Tibial nerve (tissue), 4 donors: ENCODE measurements at regions not wholly inside any gene's neighbourhood (a gene's known extent, or its start where the extent isn't known, plus 50 kb on each side); places are given as distances from the start of the nearest gene placed in this dataset.

Experiments
- DNase-seq, 2 donors: peaks; one replicate each; pipeline ENCODE4 v3.0.0-alpha.2; 2019; ENCODE audit warnings: low spot score in 2 of 2
- H3K27ac ChIP-seq, 4 donors: fragments of 200-600 bp; sonication (generic) in 3 of 4; one replicate each; pipeline ENCODE4 v1.5.1; 2017 to 2019; ENCODE audit warnings: mild to moderate bottlenecking in 1 of 4
- H3K27me3 ChIP-seq, 2 donors: fragments of 200-600 bp; sonication (generic) in 1 of 2; one replicate each; pipeline versions ENCODE4 v1.5.1 to v1.6.0; 2017 to 2019
- H3K36me3 ChIP-seq, 3 donors: fragments of 200-600 bp; sonication (generic); one replicate each; pipeline ENCODE4 v1.5.1; 2018 to 2019
- H3K4me1 ChIP-seq, 4 donors: fragments of 200-600 bp; sonication (generic) in 3 of 4; one replicate each; pipeline ENCODE4 v1.5.1; 2017 to 2019
- H3K4me3 ChIP-seq, 4 donors: fragments of 200-600 bp; sonication (generic) in 3 of 4; one replicate each; pipeline ENCODE4 v1.5.1; 2017 to 2019; ENCODE audit warnings: mild to moderate bottlenecking in 1 of 4, moderate library complexity in 1 of 4
- H3K9me3 ChIP-seq, 4 donors: fragments of 200-600 bp; sonication (generic) in 3 of 4; one replicate each; pipeline ENCODE4 v1.5.1; 2017 to 2019
- CTCF ChIP-seq, 5 experiments: fragments of 200-600 bp in 3 of 5; fragments of 450-650 bp in 2 of 5; sonication (generic) in 3 of 5; IDR thresholded peaks; one replicate each; pipeline ENCODE4 v1.5.1; 2016 to 2019; ENCODE audit warnings: antibody characterized with exemption in 5 of 5, mild to moderate bottlenecking in 3 of 5, moderate library complexity in 2 of 5
- EP300 ChIP-seq, 2 donors: sonication (generic); formaldehyde crosslinking; IDR thresholded peaks; one replicate each; pipeline ENCODE4 v1.6.1; 2017; ENCODE audit warnings: antibody characterized with exemption in 2 of 2, mild to moderate bottlenecking in 1 of 2
- POLR2A ChIP-seq, 2 donors: fragments of 450-650 bp; IDR thresholded peaks; one replicate each; pipeline ENCODE4 v1.6.1; 2017; ENCODE audit warnings: antibody characterized with exemption in 2 of 2, mild to moderate bottlenecking in 2 of 2, moderate library complexity in 2 of 2
- WGBS, 2 donors: methylation state at CpG; one replicate each; pipeline ENCODE4 v1.1.5; 2018; 5-methylcytosine and 5-hydroxymethylcytosine counted together

GRCh38 chr10:123563994-123564393, 102.2 kb upstream of the GPR26 start:
- no peak for DNase-seq
- no peak overlapping the region for H3K27ac ChIP-seq
- TF ChIP-seq CTCF (IDR thresholded peaks at IDR 0.05) (no peak), POLR2A (IDR thresholded peaks at IDR 0.05) (no peak), EP300 (IDR thresholded peaks at IDR 0.05) (no peak)

GRCh38 chr10:123564631-123565030, 101.5 kb upstream of the GPR26 start:
- no peaks in the 10 kb centered on the region for H3K9me3 ChIP-seq
- H3K36me3 ChIP-seq: no peaks in the 10 kb centered on the region
- no peak for DNase-seq
- H3K27ac ChIP-seq: no peak overlapping the region
- no peak overlapping the region for H3K4me3 ChIP-seq
- WGBS, 2 donors: 85 to 88% methylated on average over 4 of the region's 4 CpGs
- peaks cover 0 to 7% of the 10 kb centered on the region in 2 donors for H3K27me3 ChIP-seq
- no peak for TF ChIP-seq CTCF (IDR thresholded peaks at IDR 0.05)
- TF ChIP-seq EP300 (IDR thresholded peaks at IDR 0.05): no peak
- TF ChIP-seq POLR2A (IDR thresholded peaks at IDR 0.05): no peak
- no peaks in the 10 kb centered on the region for H3K4me1 ChIP-seq

More at GRCh38 chr10:123563994-123564393, 102.2 kb upstream of the GPR26 start:
- H3K36me3 ChIP-seq: no peaks in the 10 kb centered on the region
- peaks cover 0 to 7% of the 10 kb centered on the region in 2 donors for H3K27me3 ChIP-seq
- H3K9me3 ChIP-seq: no peaks in the 10 kb centered on the region
- H3K4me3 ChIP-seq: no peak overlapping the region
- 75 to 79% methylated on average over 5 of the region's 5 CpGs for WGBS, 2 donors
- peaks cover 0 to 4% (median 1%) of the 10 kb centered on the region in 4 donors for H3K4me1 ChIP-seq

GRCh38 chr10:123565691-123566660, 100.2 kb upstream of the GPR26 start:
- peaks cover 0 to 7% of the 10 kb centered on the region in 2 donors for H3K27me3 ChIP-seq
- no peak for DNase-seq
- 82 to 93% methylated on average over 14 of the region's 14 CpGs for WGBS, 2 donors

GRCh38 chr10:123567984-123568739, 98.0 kb upstream of the GPR26 start:
- no peak for DNase-seq
- H3K4me1 ChIP-seq: no peaks in the 10 kb centered on the region
- H3K9me3 ChIP-seq: no peaks in the 10 kb centered on the region
- peaks cover 0 to 23% of the 10 kb centered on the region in 2 donors for H3K27me3 ChIP-seq
- 86 to 87% methylated on average over 20 to 21 of the region's 21 CpGs for WGBS, 2 donors
- H3K27ac ChIP-seq: no peak overlapping the region
- TF ChIP-seq EP300 (IDR thresholded peaks at IDR 0.05) (no peak), CTCF (IDR thresholded peaks at IDR 0.05) (no peak), POLR2A (IDR thresholded peaks at IDR 0.05) (no peak)
- no peaks in the 10 kb centered on the region for H3K36me3 ChIP-seq
- H3K4me3 ChIP-seq: no peak overlapping the region

More at GRCh38 chr10:123565691-123566660, 100.2 kb upstream of the GPR26 start:
- Histone ChIP-seq H3K9me3 (no peaks in the 10 kb centered on the region), H3K4me3 (no peak overlapping the region), H3K4me1 (no peaks in the 10 kb centered on the region), H3K36me3 (no peaks in the 10 kb centered on the region), H3K27ac (no peak overlapping the region)
- TF ChIP-seq EP300 (IDR thresholded peaks at IDR 0.05): no peak
- no peak for TF ChIP-seq CTCF (IDR thresholded peaks at IDR 0.05)
- TF ChIP-seq POLR2A (IDR thresholded peaks at IDR 0.05): no peak
